Activated CD4-positive, alpha-beta T cell treated with anti-CD3 and anti-CD28 coated beads, Interleukin-2, Interleukin-4, amounts not matched to agents 100 ng/mL and 50 ng/mL, durations not matched to agents 16 hours and 8 hours (primary cell): ENCODE measurements at regions not wholly inside any gene's neighbourhood (a gene's known extent, or its start where the extent isn't known, plus 50 kb on each side); places are given as distances from the start of the nearest gene placed in this dataset.
"Not testable (repeated sequence)": the region's sequence is repeated elsewhere in the genome, so short reads cannot be mapped to it uniquely, and the experiment has no call there.

Experiments
- DNase-seq: peaks from one replicate; pipeline ENCODE4 v3.0.0-alpha.2; 2020; ENCODE audit warnings: low spot score

- not testable (repeated sequence) for DNase-seq
Measured at GRCh38 chr1:148049115-148049496, 103.0 kb downstream of the NBPF11 start.

GRCh38 chr1:148048423-148049114 is 103.5 kb downstream of the NBPF11 start:
- peak; percentile 44 for DNase-seq

GRCh38 chr1:148045872-148046271 is 106.2 kb downstream of the NBPF11 start:
- not testable (repeated sequence) for DNase-seq

GRCh38 chr1:148044495-148044894 is 107.6 kb downstream of the NBPF11 start:
- DNase-seq: not testable (repeated sequence)
